GM13976 (cell line): ENCODE measurements at regions not wholly inside any gene's neighbourhood (a gene's known extent, or its start where the extent isn't known, plus 50 kb on each side); places are given as distances from the start of the nearest gene placed in this dataset.

Source experiments
- DNase-seq: peaks from one replicate; pipeline ENCODE4 v3.0.0; 2012; ENCODE audit warnings: low spot score
- in situ Hi-C: fragments of 300-500 bp; cut with MboI; formaldehyde crosslinking; loops from one replicate; pipeline ENCODE4 v1.12.0; 2022; ENCODE audit warnings: low sequenced_read_pairs, mixed read lengths, inconsistent platforms; ENCODE audit not compliant: unreplicated experiment
- TF ChIP-seq, protein P1 (sequence below): IDR thresholded peaks from 2 replicates; pipeline ENCODE4 v1.5.1; 2012; ENCODE audit warnings: borderline replicate concordance, mild to moderate bottlenecking; ENCODE audit not compliant: insufficient read depth; ENCODE audit errors: extremely low read depth, missing control alignments, control extremely low read depth

DNA sequence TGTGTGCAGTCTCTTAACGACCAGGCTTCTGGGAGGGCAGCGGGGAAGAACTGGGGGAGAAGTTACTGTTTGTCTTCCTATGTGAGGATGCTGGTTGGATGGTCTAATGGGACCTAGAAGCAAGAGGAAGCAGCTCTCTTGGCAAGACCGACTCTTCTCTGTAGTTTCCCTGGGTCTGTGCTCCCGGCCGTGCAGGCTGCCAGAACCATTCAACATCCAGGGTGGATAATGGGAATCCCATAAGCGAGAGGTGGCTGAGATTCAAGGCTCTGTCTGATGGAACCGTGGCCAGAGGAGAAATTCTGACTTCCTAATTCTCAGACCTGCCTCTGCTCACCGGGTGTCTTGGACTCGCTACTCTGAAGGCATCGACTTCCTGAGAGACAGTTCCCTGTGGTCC, 561.0 kb upstream of the TBX3 start:
- TF ChIP-seq, protein P1, sequence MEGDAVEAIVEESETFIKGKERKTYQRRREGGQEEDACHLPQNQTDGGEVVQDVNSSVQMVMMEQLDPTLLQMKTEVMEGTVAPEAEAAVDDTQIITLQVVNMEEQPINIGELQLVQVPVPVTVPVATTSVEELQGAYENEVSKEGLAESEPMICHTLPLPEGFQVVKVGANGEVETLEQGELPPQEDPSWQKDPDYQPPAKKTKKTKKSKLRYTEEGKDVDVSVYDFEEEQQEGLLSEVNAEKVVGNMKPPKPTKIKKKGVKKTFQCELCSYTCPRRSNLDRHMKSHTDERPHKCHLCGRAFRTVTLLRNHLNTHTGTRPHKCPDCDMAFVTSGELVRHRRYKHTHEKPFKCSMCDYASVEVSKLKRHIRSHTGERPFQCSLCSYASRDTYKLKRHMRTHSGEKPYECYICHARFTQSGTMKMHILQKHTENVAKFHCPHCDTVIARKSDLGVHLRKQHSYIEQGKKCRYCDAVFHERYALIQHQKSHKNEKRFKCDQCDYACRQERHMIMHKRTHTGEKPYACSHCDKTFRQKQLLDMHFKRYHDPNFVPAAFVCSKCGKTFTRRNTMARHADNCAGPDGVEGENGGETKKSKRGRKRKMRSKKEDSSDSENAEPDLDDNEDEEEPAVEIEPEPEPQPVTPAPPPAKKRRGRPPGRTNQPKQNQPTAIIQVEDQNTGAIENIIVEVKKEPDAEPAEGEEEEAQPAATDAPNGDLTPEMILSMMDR = no peak
- no peak for DNase-seq
- in situ Hi-C loops = no loop called here

DNA sequence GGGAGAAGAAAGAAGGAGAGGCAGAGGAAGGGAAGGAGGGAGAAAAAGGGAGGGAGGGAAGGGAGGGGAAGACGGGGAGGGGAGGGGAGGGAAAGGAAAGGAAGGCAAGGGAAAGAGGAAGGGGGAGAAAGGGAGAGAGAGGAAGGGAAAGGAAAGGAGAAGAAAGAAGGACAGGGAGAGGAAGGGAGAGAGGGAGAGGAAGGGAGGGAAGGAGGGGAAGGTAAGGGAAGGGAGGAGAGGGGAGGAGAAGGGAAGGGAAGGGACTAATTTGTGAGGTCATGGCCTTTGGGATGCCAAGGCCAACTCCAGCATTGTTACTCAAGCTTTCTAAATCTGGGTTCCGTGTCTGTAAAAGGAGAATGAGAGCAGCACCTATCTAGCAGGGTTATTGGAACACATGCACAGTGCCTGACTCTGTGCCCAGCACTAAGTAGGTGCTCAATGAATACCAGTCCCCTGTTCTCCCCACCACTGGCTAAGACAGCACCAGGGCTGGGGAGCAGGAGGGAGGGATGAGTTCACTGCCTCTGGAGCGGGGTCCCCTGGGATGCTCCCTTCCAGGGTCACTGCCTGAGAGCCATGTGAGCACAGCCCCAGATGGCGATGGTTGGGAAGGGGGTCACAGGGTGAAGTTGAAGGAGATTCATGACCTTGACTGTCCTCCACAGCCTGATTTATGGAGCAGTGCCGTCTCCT, 560.1 kb upstream of the TBX3 start:
- in situ Hi-C loops = no loop called here
- no peak for DNase-seq
- TF ChIP-seq, protein P1 = no peak

- in situ Hi-C loops = no loop called here
- DNase-seq = no peak
- TF ChIP-seq, protein P1 = no peak
Observed at GRCh38 chr12:115240251-115240650, 556.3 kb upstream of the TBX3 start.

DNA sequence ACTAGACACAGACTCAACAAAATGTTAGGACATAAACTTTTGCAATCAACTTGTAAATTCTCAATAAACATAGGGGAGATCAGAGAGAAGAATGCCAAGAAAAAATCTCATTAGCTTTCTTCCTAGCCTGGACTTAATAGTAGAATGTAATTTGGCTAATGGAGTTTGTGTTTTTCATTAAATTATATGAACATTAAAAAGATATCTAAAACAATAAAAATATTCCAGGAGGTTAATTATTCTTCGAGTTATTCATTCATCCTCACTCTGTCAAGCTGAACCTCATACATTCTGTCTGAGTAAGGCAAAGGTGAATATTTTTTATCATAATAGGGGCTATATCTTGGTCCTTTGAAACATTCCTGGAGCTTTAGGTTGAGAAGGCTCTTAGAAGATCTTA, 551.9 kb upstream of the TBX3 start:
- TF ChIP-seq, protein P1 = no peak
- no peak for DNase-seq
- in situ Hi-C loops = no loop called here

DNA sequence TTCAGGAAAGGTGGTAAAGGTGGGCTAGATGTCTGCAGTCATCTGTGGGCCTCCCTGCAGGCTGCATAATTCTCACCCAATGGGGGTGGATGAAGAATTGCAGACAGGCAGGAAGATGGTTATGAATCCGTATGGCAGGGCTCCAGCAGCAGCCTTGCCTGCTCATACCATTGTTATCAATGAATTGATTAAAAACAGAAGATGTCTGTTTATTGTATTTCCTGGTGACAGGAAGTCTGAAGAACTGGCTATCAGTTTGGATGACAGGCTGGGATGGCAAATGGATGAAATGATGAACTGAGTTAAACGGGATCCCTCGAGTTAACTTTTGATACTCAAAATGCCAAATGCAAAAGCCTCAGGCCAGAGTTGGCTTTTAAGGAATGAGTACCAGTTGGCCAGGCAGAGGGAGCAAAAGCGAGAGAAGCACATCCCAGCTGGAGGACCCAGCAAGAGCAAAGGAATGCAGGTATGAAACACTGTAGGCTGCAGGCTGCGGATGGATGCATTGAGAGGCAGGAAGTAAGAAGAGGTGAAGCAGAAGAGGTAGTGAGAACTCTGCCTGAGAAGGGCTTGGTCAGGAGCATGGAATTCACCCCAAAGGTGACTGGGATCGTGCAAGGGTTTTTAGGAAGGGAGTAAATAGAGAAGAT, 550.0 kb upstream of the TBX3 start:
- DNase-seq = no peak
- TF ChIP-seq, protein P1 = no peak
- in situ Hi-C loops = no loop called here

GRCh38 chr12:115232455-115233156, 548.6 kb upstream of the TBX3 start:
- no peak for DNase-seq

More at GRCh38 chr12:115232455-115233156, 548.6 kb upstream of the TBX3 start:
- in situ Hi-C loops = no loop called here
- TF ChIP-seq, protein P1 = no peak
